GM19395 (cell line): ENCODE measurements at regions not wholly inside any gene's neighbourhood (a gene's known extent, or its start where the extent isn't known, plus 50 kb on each side); places are given as distances from the start of the nearest gene placed in this dataset.

ENCODE experiments used
- ATAC-seq: cut with Tn5 transposase; IDR thresholded peaks from one replicate; pipeline ENCODE4 v1.9.1; 2021; ENCODE audit warnings: mild to moderate bottlenecking, moderate library complexity; ENCODE audit not compliant: unreplicated experiment

- ATAC-seq = peak; percentile 82
These were observed 197.2 kb upstream of the ANO3 start for GRCh38 chr11:26134481-26135355.

GRCh38 chr11:26137651-26138050 is 194.3 kb upstream of the ANO3 start:
- ATAC-seq = no peak

- ATAC-seq = no peak
These were observed 189.0 kb upstream of the ANO3 start for GRCh38 chr11:26142891-26143290.

GRCh38 chr11:26143566-26144290 is 188.2 kb upstream of the ANO3 start:
- ATAC-seq = no peak

- no peak for ATAC-seq
These were observed 187.6 kb upstream of the ANO3 start for GRCh38 chr11:26144291-26144690.

GRCh38 chr11:26144911-26145310 is 187.0 kb upstream of the ANO3 start:
- no peak for ATAC-seq

- no peak for ATAC-seq
These were observed 182.3 kb upstream of the ANO3 start for GRCh38 chr11:26149585-26149984.

- ATAC-seq = no peak
These were observed 181.9 kb upstream of the ANO3 start for GRCh38 chr11:26150031-26150430.

- no peak for ATAC-seq
These were observed 173.7 kb upstream of the ANO3 start for GRCh38 chr11:26158251-26158650.

GRCh38 chr11:26162291-26162690 is 169.6 kb upstream of the ANO3 start:
- no peak for ATAC-seq

- ATAC-seq = no peak
These were observed 145.5 kb upstream of the ANO3 start for GRCh38 chr11:26186389-26186788.

- ATAC-seq = no peak
These were observed 144.3 kb upstream of the ANO3 start for GRCh38 chr11:26187639-26188038.

- no peak for ATAC-seq
These were observed 143.4 kb upstream of the ANO3 start for GRCh38 chr11:26188554-26188953.

- ATAC-seq = peak; percentile 78
These were observed 140.7 kb upstream of the ANO3 start for GRCh38 chr11:26191193-26191592.

- no peak for ATAC-seq
These were observed 138.1 kb upstream of the ANO3 start for GRCh38 chr11:26193694-26194365.

GRCh38 chr11:26194881-26195280 is 137.0 kb upstream of the ANO3 start:
- ATAC-seq = no peak

- no peak for ATAC-seq
These were observed 133.3 kb upstream of the ANO3 start for GRCh38 chr11:26198532-26199096.

- no peak for ATAC-seq
These were observed 132.4 kb upstream of the ANO3 start for GRCh38 chr11:26199331-26200095.

GRCh38 chr11:26201411-26201810 is 130.5 kb upstream of the ANO3 start:
- ATAC-seq = no peak

- ATAC-seq = no peak
These were observed 129.2 kb upstream of the ANO3 start for GRCh38 chr11:26202754-26203153.

- ATAC-seq = no peak
These were observed 127.8 kb upstream of the ANO3 start for GRCh38 chr11:26204101-26204500.
